ENCODE measurements at regions not wholly inside any gene's neighbourhood (a gene's known extent, or its start where the extent isn't known, plus 50 kb on each side); places are given as distances from the start of the nearest gene placed in this dataset.

GRCh38 chr3:18580268-18580667, 155.1 kb upstream of the SATB1 start:
- H3K4me1 ChIP-seq (ENCODE audit: control insufficient read depth, insufficient read depth, low read length) = no peaks in the 10 kb centered on the region
- no peak overlapping the region for H3K4me3 ChIP-seq (ENCODE audit: low read depth, low read length)
- peak in 1 of 6 donors; percentile 67 for DNase-seq (ENCODE audit: low read depth in 4 of 6, low spot score in 6 of 6)
- no peak overlapping the region for H3K27ac ChIP-seq (ENCODE audit: low read depth, low read length)
- H3K9me3 ChIP-seq (ENCODE audit: control insufficient read depth, insufficient read depth, low read length) = no peaks in the 10 kb centered on the region
- 0% methylated on average over 1 of the region's 2 CpGs for WGBS (ENCODE audit: insufficient coverage)
- no peaks in the 10 kb centered on the region for H3K27me3 ChIP-seq (ENCODE audit: control insufficient read depth, insufficient read depth, low read length)
- no peaks in the 10 kb centered on the region for H3K36me3 ChIP-seq (ENCODE audit: control insufficient read depth, insufficient read depth, low read length)

- WGBS (ENCODE audit: insufficient coverage) = 78% methylated on average over 1 of the region's 3 CpGs
- no peak overlapping the region for H3K4me3 ChIP-seq (ENCODE audit: low read depth, low read length)
Observed at GRCh38 chr3:18579661-18580060, 154.5 kb upstream of the SATB1 start.

GRCh38 chr3:18575573-18575972, 150.4 kb upstream of the SATB1 start:
- no peaks in the 10 kb centered on the region for H3K9me3 ChIP-seq (ENCODE audit: control insufficient read depth, insufficient read depth, low read length)
- DNase-seq (ENCODE audit: low read depth in 4 of 6, low spot score in 6 of 6) = no peak
- no peaks in the 10 kb centered on the region for H3K4me1 ChIP-seq (ENCODE audit: control insufficient read depth, insufficient read depth, low read length)
- H3K27ac ChIP-seq (ENCODE audit: low read depth, low read length) = no peak overlapping the region
- no peaks in the 10 kb centered on the region for H3K36me3 ChIP-seq (ENCODE audit: control insufficient read depth, insufficient read depth, low read length)
- no peaks in the 10 kb centered on the region for H3K27me3 ChIP-seq (ENCODE audit: control insufficient read depth, insufficient read depth, low read length)
- no peak overlapping the region for H3K4me3 ChIP-seq (ENCODE audit: low read depth, low read length)
- WGBS (ENCODE audit: insufficient coverage) = no CpG with 5 or more reads among the region's 8 CpGs

More at GRCh38 chr3:18579661-18580060, 154.5 kb upstream of the SATB1 start:
- H3K27ac ChIP-seq (ENCODE audit: low read depth, low read length) = no peak overlapping the region
- no peaks in the 10 kb centered on the region for H3K9me3 ChIP-seq (ENCODE audit: control insufficient read depth, insufficient read depth, low read length)
- DNase-seq (ENCODE audit: low read depth in 4 of 6, low spot score in 6 of 6) = no peak
- H3K4me1 ChIP-seq (ENCODE audit: control insufficient read depth, insufficient read depth, low read length) = no peaks in the 10 kb centered on the region
- H3K36me3 ChIP-seq (ENCODE audit: control insufficient read depth, insufficient read depth, low read length) = no peaks in the 10 kb centered on the region
- H3K27me3 ChIP-seq (ENCODE audit: control insufficient read depth, insufficient read depth, low read length) = no peaks in the 10 kb centered on the region

GRCh38 chr3:18572809-18573208, 147.7 kb upstream of the SATB1 start:
- no peak for DNase-seq (ENCODE audit: low read depth in 4 of 6, low spot score in 6 of 6)
- Histone ChIP-seq H3K27me3 (ENCODE audit: control insufficient read depth, insufficient read depth, low read length) (no peaks in the 10 kb centered on the region), H3K9me3 (ENCODE audit: control insufficient read depth, insufficient read depth, low read length) (no peaks in the 10 kb centered on the region)

GRCh38 chr3:18567293-18567692, 142.2 kb upstream of the SATB1 start:
- Histone ChIP-seq H3K27ac (ENCODE audit: low read depth, low read length) (no peak overlapping the region), H3K4me1 (ENCODE audit: control insufficient read depth, insufficient read depth, low read length) (no peaks in the 10 kb centered on the region), H3K9me3 (ENCODE audit: control insufficient read depth, insufficient read depth, low read length) (no peaks in the 10 kb centered on the region), H3K27me3 (ENCODE audit: control insufficient read depth, insufficient read depth, low read length) (no peaks in the 10 kb centered on the region), H3K4me3 (ENCODE audit: low read depth, low read length) (no peak overlapping the region), H3K36me3 (ENCODE audit: control insufficient read depth, insufficient read depth, low read length) (no peaks in the 10 kb centered on the region)
- DNase-seq (ENCODE audit: low read depth in 4 of 6, low spot score in 6 of 6) = no peak

More at GRCh38 chr3:18572809-18573208, 147.7 kb upstream of the SATB1 start:
- H3K4me3 ChIP-seq (ENCODE audit: low read depth, low read length) = no peak overlapping the region
- H3K4me1 ChIP-seq (ENCODE audit: control insufficient read depth, insufficient read depth, low read length) = no peaks in the 10 kb centered on the region
- H3K27ac ChIP-seq (ENCODE audit: low read depth, low read length) = no peak overlapping the region
- no peaks in the 10 kb centered on the region for H3K36me3 ChIP-seq (ENCODE audit: control insufficient read depth, insufficient read depth, low read length)

GRCh38 chr3:18562364-18563154, 137.4 kb upstream of the SATB1 start:
- H3K27me3 ChIP-seq (ENCODE audit: control insufficient read depth, insufficient read depth, low read length) = no peaks in the 10 kb centered on the region
- DNase-seq (ENCODE audit: low read depth in 4 of 6, low spot score in 6 of 6) = no peak
- no peak overlapping the region for H3K4me3 ChIP-seq (ENCODE audit: low read depth, low read length)
- H3K4me1 ChIP-seq (ENCODE audit: control insufficient read depth, insufficient read depth, low read length) = no peaks in the 10 kb centered on the region
- H3K36me3 ChIP-seq (ENCODE audit: control insufficient read depth, insufficient read depth, low read length) = no peaks in the 10 kb centered on the region
- H3K9me3 ChIP-seq (ENCODE audit: control insufficient read depth, insufficient read depth, low read length) = no peaks in the 10 kb centered on the region
- whole genome bisulfite sequencing (ENCODE audit: insufficient coverage) = no CpG with 5 or more reads among the region's 1 CpG
- no peak overlapping the region for H3K27ac ChIP-seq (ENCODE audit: low read depth, low read length)

GRCh38 chr3:18559331-18559842, 134.2 kb upstream of the SATB1 start:
- Histone ChIP-seq H3K4me3 (ENCODE audit: low read depth, low read length) (no peak overlapping the region), H3K36me3 (ENCODE audit: control insufficient read depth, insufficient read depth, low read length) (no peaks in the 10 kb centered on the region), H3K27ac (ENCODE audit: low read depth, low read length) (no peak overlapping the region), H3K27me3 (ENCODE audit: control insufficient read depth, insufficient read depth, low read length) (no peaks in the 10 kb centered on the region), H3K9me3 (ENCODE audit: control insufficient read depth, insufficient read depth, low read length) (no peaks in the 10 kb centered on the region), H3K4me1 (ENCODE audit: control insufficient read depth, insufficient read depth, low read length) (no peaks in the 10 kb centered on the region)
- peak in 1 of 6 donors; percentile 14 for DNase-seq (ENCODE audit: low read depth in 4 of 6, low spot score in 6 of 6)
- 0% methylated on average over 3 of the region's 5 CpGs for WGBS (ENCODE audit: insufficient coverage)

- no CpG with 5 or more reads among the region's 3 CpGs for WGBS (ENCODE audit: insufficient coverage)
- Histone ChIP-seq H3K9me3 (ENCODE audit: control insufficient read depth, insufficient read depth, low read length) (no peaks in the 10 kb centered on the region), H3K36me3 (ENCODE audit: control insufficient read depth, insufficient read depth, low read length) (no peaks in the 10 kb centered on the region), H3K27ac (ENCODE audit: low read depth, low read length) (no peak overlapping the region), H3K27me3 (ENCODE audit: control insufficient read depth, insufficient read depth, low read length) (no peaks in the 10 kb centered on the region), H3K4me3 (ENCODE audit: low read depth, low read length) (no peak overlapping the region), H3K4me1 (ENCODE audit: control insufficient read depth, insufficient read depth, low read length) (no peaks in the 10 kb centered on the region)
- DNase-seq (ENCODE audit: low read depth in 4 of 6, low spot score in 6 of 6) = no peak
Observed at GRCh38 chr3:18558507-18558906, 133.4 kb upstream of the SATB1 start.

- no peaks in the 10 kb centered on the region for H3K27me3 ChIP-seq (ENCODE audit: control insufficient read depth, insufficient read depth, low read length)
- H3K27ac ChIP-seq (ENCODE audit: low read depth, low read length) = no peak overlapping the region
- H3K4me3 ChIP-seq (ENCODE audit: low read depth, low read length) = no peak overlapping the region
- no peaks in the 10 kb centered on the region for H3K4me1 ChIP-seq (ENCODE audit: control insufficient read depth, insufficient read depth, low read length)
- WGBS (ENCODE audit: insufficient coverage) = no CpG with 5 or more reads among the region's 3 CpGs
- no peaks in the 10 kb centered on the region for H3K9me3 ChIP-seq (ENCODE audit: control insufficient read depth, insufficient read depth, low read length)
- DNase-seq (ENCODE audit: low read depth in 4 of 6, low spot score in 6 of 6) = no peak
- no peaks in the 10 kb centered on the region for H3K36me3 ChIP-seq (ENCODE audit: control insufficient read depth, insufficient read depth, low read length)
Observed at GRCh38 chr3:18557216-18557615, 132.1 kb upstream of the SATB1 start.

- Histone ChIP-seq H3K36me3 (ENCODE audit: control insufficient read depth, insufficient read depth, low read length) (no peaks in the 10 kb centered on the region), H3K27me3 (ENCODE audit: control insufficient read depth, insufficient read depth, low read length) (no peaks in the 10 kb centered on the region), H3K4me3 (ENCODE audit: low read depth, low read length) (no peak overlapping the region), H3K9me3 (ENCODE audit: control insufficient read depth, insufficient read depth, low read length) (no peaks in the 10 kb centered on the region), H3K27ac (ENCODE audit: low read depth, low read length) (no peak overlapping the region), H3K4me1 (ENCODE audit: control insufficient read depth, insufficient read depth, low read length) (no peaks in the 10 kb centered on the region)
- DNase-seq (ENCODE audit: low read depth in 4 of 6, low spot score in 6 of 6) = peak in 2 of 6 donors; percentile 7 to 88
- WGBS (ENCODE audit: insufficient coverage) = 70% methylated on average over 1 of the region's 4 CpGs
Observed at GRCh38 chr3:18556503-18557135, 131.5 kb upstream of the SATB1 start.
